K562 (cell line): ENCODE measurements at regions not wholly inside any gene's neighbourhood (a gene's known extent, or its start where the extent isn't known, plus 50 kb on each side); places are given as distances from the start of the nearest gene placed in this dataset.

Experiments used
- ATAC-seq: fragments of 200-7000 bp; cut with Tn5 transposase; 3 replicates; pipeline ENCODE4 v1.9.1; 2020; ENCODE audit warnings: moderate library complexity
- BruUV-seq: library from RNA; stranded (reverse); fragments of 400-500 nt; replicated peaks from 2 replicates; lab custom pipeline; 2021; lab: Mats Ljungman, UMichigan
- CTCF ChIA-PET: fragments of 300-600 bp; formaldehyde crosslinking; extraction: SDS; loops from one replicate; lab custom pipeline; 2021; ENCODE audit warnings: low intra/inter-chr PET ratio; lab: Yijun Ruan, JAX
- POLR2A ChIA-PET: fragments of 300-600, 350-650 bp; sonication (Branson Sonifier 250); formaldehyde crosslinking; extraction: SDS; loops from one replicate; lab custom pipeline; 2021; ENCODE audit warnings: antibody characterized with exemption, inconsistent platforms; lab: Yijun Ruan, JAX
- DNase-seq, 4 experiments: peaks; one replicate each; pipeline versions ENCODE4 v3.0.0 to v3.0.0-alpha.2; 2011 to 2018; ENCODE audit warnings: low spot score in 3 of 4, mixed read lengths in 3 of 4; ENCODE audit errors: extremely low read depth in 1 of 4
- FAIRE-seq: peaks from 2 replicates; lab custom pipeline; 2011; peaks lifted over from hg19 to GRCh38; lab: Jason Lieb, UNC
- H2AFZ ChIP-seq: 2 replicates; pipeline ENCODE4 v1.6.0; 2011; ENCODE audit warnings: low read depth, low read length, control low read depth, inconsistent platforms
- H3K27ac ChIP-seq: fragments of 200-600 bp; 3 replicates; pipeline ENCODE4 v1.8.0; 2011; ENCODE audit warnings: low read depth, mild to moderate bottlenecking, control low read depth, inconsistent platforms, low read length, moderate library complexity, mixed read lengths; ENCODE audit errors: extremely low read depth
- H3K27me3 ChIP-seq, 2 experiments: fragments of 300-600 bp in 1 of 2; 2 replicates in 1 of 2; 3 replicates in 1 of 2; pipeline versions ENCODE4 v1.6.0 to v1.8.0; 2011; ENCODE audit warnings: inconsistent platforms in 2 of 2, low read length in 2 of 2, mild to moderate bottlenecking in 1 of 2, mixed read lengths in 1 of 2, moderate library complexity in 1 of 2; ENCODE audit not compliant: control insufficient read depth in 2 of 2, insufficient read depth in 2 of 2
- H3K36me3 ChIP-seq: fragments of 300-600 bp; 3 replicates; pipeline ENCODE4 v1.8.0; 2011; ENCODE audit warnings: mild to moderate bottlenecking, low read length, inconsistent platforms; ENCODE audit not compliant: control insufficient read depth, insufficient read depth
- H3K4me1 ChIP-seq, 2 experiments: fragments of 200-600 bp in 1 of 2; replicated peaks in 1 of 2; 2 replicates in 1 of 2; 3 replicates in 1 of 2; pipeline versions ENCODE4 v1.5.1 to v1.8.0; 2011; ENCODE audit warnings: inconsistent platforms in 2 of 2, low read length in 2 of 2, mild to moderate bottlenecking in 1 of 2, mixed read lengths in 1 of 2, moderate library complexity in 1 of 2; ENCODE audit not compliant: control insufficient read depth in 2 of 2, insufficient read depth in 2 of 2
- H3K4me2 ChIP-seq: 2 replicates; pipeline ENCODE4 v1.6.1; 2011; ENCODE audit warnings: low read length, control low read depth, inconsistent platforms, mixed read lengths; ENCODE audit not compliant: insufficient read depth
- H3K4me3 ChIP-seq: fragments of 200-600 bp; sonication (generic), shearing (Covaris generic); 2 replicates; pipeline ENCODE4 v1.5.1; 2016; ENCODE audit warnings: control low read depth, inconsistent platforms
- H3K79me2 ChIP-seq: fragments of 200-600 bp; 3 replicates; pipeline ENCODE4 v1.8.0; 2011; ENCODE audit warnings: low read length, inconsistent platforms; ENCODE audit not compliant: control insufficient read depth, insufficient read depth
- H3K9ac ChIP-seq, 2 experiments: 2 replicates each; pipeline versions ENCODE4 v1.6.0 to v1.6.1; 2011; ENCODE audit warnings: low read depth in 2 of 2, low read length in 2 of 2, control low read depth in 1 of 2, inconsistent platforms in 1 of 2, mild to moderate bottlenecking in 1 of 2, mixed read lengths in 1 of 2; ENCODE audit not compliant: insufficient read depth in 1 of 2
- H3K9me1 ChIP-seq: one replicate; pipeline ENCODE4 v1.6.0; 2011; ENCODE audit warnings: inconsistent platforms, mild to moderate bottlenecking, low read length, moderate library complexity; ENCODE audit not compliant: control insufficient read depth, insufficient read depth
- H3K9me3 ChIP-seq: replicated peaks from 2 replicates; pipeline ENCODE4 v1.5.1; 2011; ENCODE audit warnings: low read depth, low read length, inconsistent platforms; ENCODE audit not compliant: control insufficient read depth, insufficient read depth
- H4K20me1 ChIP-seq: replicated peaks from 2 replicates; pipeline ENCODE4 v1.6.1; 2011; ENCODE audit warnings: low read length, inconsistent platforms, mixed read lengths; ENCODE audit not compliant: control insufficient read depth, insufficient read depth
- ATF2 ChIP-seq: sonication (generic); formaldehyde crosslinking; IDR thresholded peaks from 2 replicates; pipeline ENCODE4 v1.8.1; 2022; ENCODE audit warnings: missing genetic modification reagents
- BACH1 ChIP-seq: fragments of 200-800 bp; sonication (Bioruptor generic); IDR thresholded peaks from 2 replicates; pipeline ENCODE4 v1.6.1; 2016; ENCODE audit warnings: missing genetic modification characterization, missing compliant biosample characterization
- BCOR ChIP-seq: fragments of 450-650 bp; IDR thresholded peaks from 2 replicates; pipeline ENCODE4 v1.6.1; 2016
- CTCF ChIP-seq, 3 experiments: IDR thresholded peaks in 2 of 3; conservative IDR thresholded peaks in 1 of 3; 2 replicates each; pipeline ENCODE4 v1.5.1; 2011 to 2012; ENCODE audit warnings: low read length in 3 of 3, mild to moderate bottlenecking in 3 of 3, control low read depth in 2 of 3, improper control_type of control experiment in 1 of 3, inconsistent platforms in 1 of 3, low read depth in 1 of 3, mixed read lengths in 1 of 3, moderate library complexity in 1 of 3; ENCODE audit not compliant: insufficient read depth in 2 of 3
- ETV1 ChIP-seq: fragments of 450-650 bp; conservative IDR thresholded peaks from 2 replicates; pipeline ENCODE4 v1.6.1; 2016; ENCODE audit warnings: missing genetic modification characterization, control low read depth, low read depth, missing compliant biosample characterization
- FOXK2 ChIP-seq, 2 experiments: fragments of 450-650 bp; IDR thresholded peaks in 1 of 2; conservative IDR thresholded peaks in 1 of 2; 2 replicates each; pipeline ENCODE4 v1.6.1; 2016; ENCODE audit warnings: low read depth in 2 of 2, mild to moderate bottlenecking in 1 of 2
- GABPB2 ChIP-seq: fragments of 250-450 bp; sonication (Bioruptor Pico); conservative IDR thresholded peaks from 2 replicates; pipeline ENCODE4 v1.5.1; 2021; ENCODE audit warnings: mild to moderate bottlenecking
- ID3 ChIP-seq, 2 experiments: fragments of 250-450 bp in 1 of 2; fragments of 450-650 bp in 1 of 2; sonication (Bioruptor Pico) in 1 of 2; IDR thresholded peaks; 2 replicates each; pipeline versions ENCODE4 v1.6.1 to v1.8.0; 2016 to 2021; ENCODE audit warnings: mild to moderate bottlenecking in 2 of 2, moderate library complexity in 2 of 2, missing compliant biosample characterization in 1 of 2, missing genetic modification characterization in 1 of 2
- MXD1 ChIP-seq: fragments of 250-450 bp; sonication (Bioruptor Pico); IDR thresholded peaks from 2 replicates; pipeline ENCODE4 v1.8.0; 2021; ENCODE audit warnings: borderline replicate concordance, mild to moderate bottlenecking, moderate library complexity; ENCODE audit not compliant: poor library complexity, severe bottlenecking
- RNF219 ChIP-seq: fragments of 250-450 bp; sonication (Bioruptor Pico); IDR thresholded peaks from 2 replicates; pipeline ENCODE4 v1.5.0; 2022; ENCODE audit warnings: mild to moderate bottlenecking
- ZKSCAN3 ChIP-seq: fragments of 250-450 bp; sonication (Bioruptor Pico); IDR thresholded peaks from 2 replicates; pipeline ENCODE4 v1.4.0; 2020
- ZNF584 ChIP-seq: fragments of 200-800 bp; sonication (Bioruptor generic); IDR thresholded peaks from 2 replicates; pipeline ENCODE4 v1.6.1; 2016; ENCODE audit warnings: low read depth, mild to moderate bottlenecking, missing genetic modification characterization, missing compliant biosample characterization
- WGBS: fragments of 100-300 bp; shearing (Covaris generic); methylation state at CpG from one replicate; pipeline ENCODE4 v1.1.6; 2016; ENCODE audit warnings: low coverage, mixed read lengths; ENCODE audit not compliant: insufficient coverage; ENCODE audit errors: missing lambda C conversion rate; 5-methylcytosine and 5-hydroxymethylcytosine counted together
- in situ Hi-C: fragments of 300-500 bp; cut with MboI; formaldehyde crosslinking; loops from 4 replicates; pipeline ENCODE4 v1.15.0; 2018; ENCODE audit warnings: inconsistent platforms, mixed read lengths
- intact Hi-C: fragments of 100-400 bp; cut with micrococcal nuclease; formaldehyde crosslinking; loops from 2 replicates; pipeline ENCODE4 v1.14.2; 2022

- TF ChIP-seq MXD1 (CRISPR knock-in tag): no peak
- no peak for TF ChIP-seq ATF2
- TF ChIP-seq BCOR: no peak
Measured at GRCh38 chr7:106773721-106774120, 91.4 kb upstream of the PIK3CG start (continued).

GRCh38 chr7:106774213-106774767, 90.8 kb upstream of the PIK3CG start:
- Histone ChIP-seq H3K9ac (peak overlapping the region in 1 of 2 experiments; percentile 96; a peak in 2 of 4 replicates), H3K79me2 (peaks cover 44% of the 10 kb centered on the region), H3K27ac (peak overlapping the region; percentile 94), H3K4me2 (peak overlapping the region; percentile 90), H3K27me3 (no peaks in the 10 kb centered on the region), H2AFZ (peak overlapping the region; percentile 14; the same call in 1 of the 2 replicates), H3K36me3 (peaks cover 28% of the 10 kb centered on the region; the same call in 2 of the 3 replicates), H3K4me3 (peak overlapping the region; percentile 16; the same call in 1 of the 2 replicates), H3K4me1 (peaks cover 5 to 45% of the 10 kb centered on the region in 2 experiments; a peak in 4 of 5 replicates), H3K9me1 (no peaks in the 10 kb centered on the region), H3K9me3 (peaks cover 6% of the 10 kb centered on the region), H4K20me1 (no peaks in the 10 kb centered on the region)
- 2% methylated on average over 4 of the region's 4 CpGs for WGBS
- CTCF ChIA-PET: no interaction called here
- no peak for DNase-seq
- no peak for ATAC-seq
- FAIRE-seq: no peak
- in situ Hi-C loops: no loop called here
- TSS peak; percentile 98 for BruUV-seq
- intact Hi-C loops: loop anchor here (1.0 to 10.0 kb wide), 3 partner anchors 205 to 489 kb away; partner anchors contain the start of gene NAMPT
- POLR2A ChIA-PET: interaction anchor here (0.6 to 3.2 kb wide), 21 partner anchors 8 to 395 kb away, joined by 3 to 23 read pairs (median 5); partner anchors contain the start of genes CCDC71L, HBP1 and PIK3CG
- TF ChIP-seq RNF219 (CRISPR knock-in tag) (no peak), FOXK2 (conservative IDR thresholded peaks at IDR 0.05 in 1 of 2, IDR thresholded peaks at IDR 0.05 in 1 of 2; ENCODE audit: low read depth in 2 of 2) (no peak), CTCF (IDR thresholded peaks at IDR 0.05 in 2 of 3, conservative IDR thresholded peaks at IDR 0.05 in 1 of 3; ENCODE audit: insufficient read depth in 2 of 3, low read depth in 1 of 3, low read length in 3 of 3) (no peak), BACH1 (no peak), ZKSCAN3 (CRISPR knock-in tag) (no peak), ZNF584 (CRISPR knock-in tag) (peak; percentile 93; the same call in 1 of the 2 replicates), ID3 (CRISPR knock-in tag; IDR thresholded peaks at IDR 0.05) (no peak), ID3 (tag; IDR thresholded peaks at IDR 0.05) (no peak), GABPB2 (CRISPR knock-in tag) (no peak), ETV1 (no peak)
